ENCODE measurements at regions not wholly inside any gene's neighbourhood (a gene's known extent, or its start where the extent isn't known, plus 50 kb on each side); places are given as distances from the start of the nearest gene placed in this dataset.
"Not testable (repeated sequence)": the region's sequence is repeated elsewhere in the genome, so short reads cannot be mapped to it uniquely, and the experiment has no call there.

GRCh38 chr14:58775130-58775529, 137.4 kb downstream of the DACT1 start:
- TF ChIP-seq CTCF (optimal IDR thresholded peaks at IDR 0.05 in 1 of 3, IDR thresholded peaks at IDR 0.05 in 1 of 3, conservative IDR thresholded peaks at IDR 0.05 in 1 of 3; ENCODE audit: extremely low read depth in 1 of 3, insufficient read depth in 2 of 3, low read length in 3 of 3); EZH2 (IDR thresholded peaks at IDR 0.05; ENCODE audit: low read length): not testable (repeated sequence)

Measured in keratinocyte (primary cell).